ENCODE measurements at regions not wholly inside any gene's neighbourhood (a gene's known extent, or its start where the extent isn't known, plus 50 kb on each side); places are given as distances from the start of the nearest gene placed in this dataset.

GRCh38 chr3:56917361-56918110 is 115.8 kb upstream of the ARHGEF3 start:
- Histone ChIP-seq H3K36me3 (ENCODE audit: control insufficient read depth, insufficient read depth, low read length) (no peaks in the 10 kb centered on the region), H3K4me3 (ENCODE audit: low read depth, low read length) (no peak overlapping the region), H3K27me3 (ENCODE audit: control insufficient read depth, insufficient read depth, low read length) (no peaks in the 10 kb centered on the region)
- TF ChIP-seq, protein P1, sequence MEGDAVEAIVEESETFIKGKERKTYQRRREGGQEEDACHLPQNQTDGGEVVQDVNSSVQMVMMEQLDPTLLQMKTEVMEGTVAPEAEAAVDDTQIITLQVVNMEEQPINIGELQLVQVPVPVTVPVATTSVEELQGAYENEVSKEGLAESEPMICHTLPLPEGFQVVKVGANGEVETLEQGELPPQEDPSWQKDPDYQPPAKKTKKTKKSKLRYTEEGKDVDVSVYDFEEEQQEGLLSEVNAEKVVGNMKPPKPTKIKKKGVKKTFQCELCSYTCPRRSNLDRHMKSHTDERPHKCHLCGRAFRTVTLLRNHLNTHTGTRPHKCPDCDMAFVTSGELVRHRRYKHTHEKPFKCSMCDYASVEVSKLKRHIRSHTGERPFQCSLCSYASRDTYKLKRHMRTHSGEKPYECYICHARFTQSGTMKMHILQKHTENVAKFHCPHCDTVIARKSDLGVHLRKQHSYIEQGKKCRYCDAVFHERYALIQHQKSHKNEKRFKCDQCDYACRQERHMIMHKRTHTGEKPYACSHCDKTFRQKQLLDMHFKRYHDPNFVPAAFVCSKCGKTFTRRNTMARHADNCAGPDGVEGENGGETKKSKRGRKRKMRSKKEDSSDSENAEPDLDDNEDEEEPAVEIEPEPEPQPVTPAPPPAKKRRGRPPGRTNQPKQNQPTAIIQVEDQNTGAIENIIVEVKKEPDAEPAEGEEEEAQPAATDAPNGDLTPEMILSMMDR (IDR thresholded peaks at IDR 0.05; ENCODE audit: insufficient read depth, low read length, severe bottlenecking), result no peak
- FAIRE-seq, result no peak
- DNase-seq (ENCODE audit: low read depth), result no peak

- H3K27me3 ChIP-seq (ENCODE audit: control insufficient read depth, insufficient read depth, low read length), result no peaks in the 10 kb centered on the region
- H3K36me3 ChIP-seq (ENCODE audit: control insufficient read depth, insufficient read depth, low read length), result no peaks in the 10 kb centered on the region
- FAIRE-seq, result no peak
- TF ChIP-seq, protein P1 (IDR thresholded peaks at IDR 0.05; ENCODE audit: insufficient read depth, low read length, severe bottlenecking), result no peak
- no peak for DNase-seq (ENCODE audit: low read depth)
- H3K4me3 ChIP-seq (ENCODE audit: low read depth, low read length), result no peak overlapping the region
Observed at GRCh38 chr3:56916716-56917360, 115.1 kb upstream of the ARHGEF3 start.

DNA sequence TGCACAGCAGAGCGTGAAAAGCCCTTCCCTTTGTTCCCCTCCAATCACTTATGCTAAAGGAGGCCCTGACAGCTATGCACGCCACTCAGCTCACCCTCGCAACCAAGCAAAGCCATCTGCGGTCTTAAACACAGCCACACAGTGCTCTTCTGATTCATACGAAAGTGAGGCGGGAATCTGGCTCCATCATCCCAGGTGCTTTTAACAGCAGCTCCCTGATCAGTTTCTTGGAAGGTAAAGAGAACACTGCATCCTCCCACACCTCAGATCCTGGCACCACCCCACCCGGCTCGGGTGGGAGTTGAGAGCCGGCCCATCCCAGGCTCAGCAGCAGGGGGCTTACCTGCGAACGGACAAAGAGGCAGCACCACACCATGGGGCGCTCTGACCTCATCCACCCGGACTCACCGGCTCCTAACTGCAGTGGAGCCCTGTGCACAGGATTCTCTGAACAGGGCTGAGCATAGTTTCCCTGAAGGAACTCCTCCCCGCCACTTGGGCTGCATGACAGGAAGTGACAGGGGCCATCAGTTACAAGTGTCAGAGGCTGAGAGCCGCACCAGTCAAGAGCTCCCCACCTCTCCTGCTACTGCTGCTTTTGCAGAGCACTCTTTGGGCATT is 114.3 kb upstream of the ARHGEF3 start:
- TF ChIP-seq, protein P1 (IDR thresholded peaks at IDR 0.05; ENCODE audit: insufficient read depth, low read length, severe bottlenecking), result no peak
- no peaks in the 10 kb centered on the region for H3K36me3 ChIP-seq (ENCODE audit: control insufficient read depth, insufficient read depth, low read length)
- DNase-seq (ENCODE audit: low read depth), result no peak
- H3K27me3 ChIP-seq (ENCODE audit: control insufficient read depth, insufficient read depth, low read length), result no peaks in the 10 kb centered on the region
- no peak for FAIRE-seq
- H3K4me3 ChIP-seq (ENCODE audit: low read depth, low read length), result no peak overlapping the region

DNA sequence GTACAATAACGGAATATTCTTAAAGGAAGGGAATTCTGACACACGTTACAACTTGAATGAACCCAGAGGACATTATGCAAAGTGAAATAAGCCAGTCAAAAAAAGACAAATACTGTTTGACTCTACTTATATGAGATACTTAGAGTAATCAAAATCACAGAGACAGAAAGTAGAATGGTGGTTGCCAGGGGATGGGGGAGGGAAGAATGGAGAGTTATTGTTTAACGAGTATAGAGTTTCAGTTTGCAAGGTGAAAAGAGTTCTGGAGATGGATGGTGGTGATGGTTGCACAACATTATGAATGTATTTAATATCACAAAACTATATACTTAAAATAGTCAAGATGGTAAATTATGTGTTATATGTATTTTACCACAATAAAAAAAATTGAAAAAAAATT is 112.9 kb upstream of the ARHGEF3 start:
- DNase-seq (ENCODE audit: low read depth) (no peak), FAIRE-seq (no peak)
- Histone ChIP-seq H3K4me3 (ENCODE audit: low read depth, low read length) (no peak overlapping the region), H3K27me3 (ENCODE audit: control insufficient read depth, insufficient read depth, low read length) (no peaks in the 10 kb centered on the region), H3K36me3 (ENCODE audit: control insufficient read depth, insufficient read depth, low read length) (no peaks in the 10 kb centered on the region)
- TF ChIP-seq, protein P1 (IDR thresholded peaks at IDR 0.05; ENCODE audit: insufficient read depth, low read length, severe bottlenecking), result no peak

DNA sequence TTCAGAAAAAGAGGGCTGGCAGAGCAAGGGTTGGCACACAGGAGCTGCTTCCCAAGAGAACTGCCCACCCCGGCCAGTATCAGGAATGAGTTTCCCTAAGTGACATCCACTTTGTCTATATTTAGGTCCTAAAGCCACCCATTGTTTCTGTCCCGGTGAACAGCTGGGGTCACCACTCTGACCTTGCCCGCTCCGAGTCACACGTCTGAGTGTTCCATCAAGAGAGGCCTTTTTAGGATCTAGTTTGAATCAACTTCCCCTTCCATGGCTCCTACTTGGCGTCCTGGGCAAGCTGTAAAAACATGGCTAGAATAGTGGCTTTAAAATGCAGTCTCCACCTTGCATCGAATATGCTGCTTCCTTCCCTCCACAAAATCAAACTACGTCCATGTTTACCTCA is 109.6 kb upstream of the ARHGEF3 start:
- Histone ChIP-seq H3K27me3 (ENCODE audit: control insufficient read depth, insufficient read depth, low read length) (no peaks in the 10 kb centered on the region), H3K4me3 (ENCODE audit: low read depth, low read length) (no peak overlapping the region), H3K36me3 (ENCODE audit: control insufficient read depth, insufficient read depth, low read length) (no peaks in the 10 kb centered on the region)
- DNase-seq (ENCODE audit: low read depth) (no peak), FAIRE-seq (no peak)
- TF ChIP-seq, protein P1 (IDR thresholded peaks at IDR 0.05; ENCODE audit: insufficient read depth, low read length, severe bottlenecking), result no peak
